Peyer's patch (tissue), 4 donors: ENCODE measurements at regions not wholly inside any gene's neighbourhood (a gene's known extent, or its start where the extent isn't known, plus 50 kb on each side); places are given as distances from the start of the nearest gene placed in this dataset.
"Not testable (repeated sequence)": the region's sequence is repeated elsewhere in the genome, so short reads cannot be mapped to it uniquely, and the experiment has no call there.

Experiments used
- DNase-seq, 3 donors: peaks; one replicate each; pipeline ENCODE4 v3.0.0-alpha.2; 2017 to 2019
- H3K27ac ChIP-seq, 4 donors: fragments of 200-600 bp; sonication (generic); one replicate each; pipeline ENCODE4 v1.5.1; 2016 to 2019
- H3K27me3 ChIP-seq, 2 donors: fragments of 200-600 bp; sonication (generic); one replicate each; pipeline ENCODE4 v1.5.1; 2019
- H3K36me3 ChIP-seq, 3 donors: fragments of 200-600 bp; sonication (generic); one replicate each; pipeline ENCODE4 v1.5.1; 2016 to 2019
- H3K4me1 ChIP-seq, 4 donors: fragments of 200-600 bp; sonication (generic); one replicate each; pipeline ENCODE4 v1.5.1; 2016 to 2019
- H3K4me3 ChIP-seq, 4 donors: fragments of 200-600 bp; sonication (generic); 1 replicate in 3 of 4; 2 replicates in 1 of 4; pipeline ENCODE4 v1.5.1; 2016 to 2019; ENCODE audit warnings: mild to moderate bottlenecking in 1 of 4
- H3K9me3 ChIP-seq, 4 donors: fragments of 200-600 bp; sonication (generic); one replicate each; pipeline ENCODE4 v1.5.1; 2016 to 2019; ENCODE audit warnings: mild to moderate bottlenecking in 1 of 4
- CTCF ChIP-seq, 6 experiments: fragments of 450-650 bp in 4 of 6; fragments of 200-600 bp in 2 of 6; sonication (generic) in 1 of 6; IDR thresholded peaks; one replicate each; pipeline ENCODE4 v1.5.1; 2017 to 2019; ENCODE audit warnings: antibody characterized with exemption in 6 of 6, mild to moderate bottlenecking in 3 of 6, moderate library complexity in 1 of 6
- POLR2A ChIP-seq, 2 donors: fragments of 450-650 bp; IDR thresholded peaks; one replicate each; pipeline ENCODE4 v1.5.1; 2017; ENCODE audit warnings: antibody characterized with exemption in 2 of 2, mild to moderate bottlenecking in 2 of 2, moderate library complexity in 2 of 2

DNA sequence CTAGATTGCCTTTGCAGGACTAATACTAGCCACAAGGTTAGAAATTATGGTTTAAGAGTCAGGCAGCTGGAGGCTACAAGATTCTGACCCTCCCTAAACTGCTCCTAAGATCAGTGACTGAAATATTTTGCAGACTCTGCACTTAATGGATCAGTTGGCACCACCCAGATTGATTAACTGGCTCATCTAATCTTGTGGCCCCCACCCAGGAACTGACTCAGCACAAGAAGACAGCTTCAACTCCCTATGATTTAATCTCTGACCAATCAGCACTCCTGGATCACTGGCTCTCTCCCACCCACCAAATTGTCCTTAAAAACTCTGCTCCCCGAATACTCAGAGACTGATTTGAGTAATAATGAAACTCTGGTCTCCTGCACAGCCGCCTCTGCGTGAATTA is 145.4 kb upstream of the LCORL start:
- H3K36me3 ChIP-seq = no peaks in the 10 kb centered on the region
- no peaks in the 10 kb centered on the region for H3K27me3 ChIP-seq
- H3K27ac ChIP-seq = no peak overlapping the region
- no peak for TF ChIP-seq CTCF (IDR thresholded peaks at IDR 0.05)
- TF ChIP-seq POLR2A (IDR thresholded peaks at IDR 0.05) = no peak
- H3K4me1 ChIP-seq = no peaks in the 10 kb centered on the region
- H3K9me3 ChIP-seq = no peaks in the 10 kb centered on the region
- H3K4me3 ChIP-seq = no peak overlapping the region
- no peak for DNase-seq

DNA sequence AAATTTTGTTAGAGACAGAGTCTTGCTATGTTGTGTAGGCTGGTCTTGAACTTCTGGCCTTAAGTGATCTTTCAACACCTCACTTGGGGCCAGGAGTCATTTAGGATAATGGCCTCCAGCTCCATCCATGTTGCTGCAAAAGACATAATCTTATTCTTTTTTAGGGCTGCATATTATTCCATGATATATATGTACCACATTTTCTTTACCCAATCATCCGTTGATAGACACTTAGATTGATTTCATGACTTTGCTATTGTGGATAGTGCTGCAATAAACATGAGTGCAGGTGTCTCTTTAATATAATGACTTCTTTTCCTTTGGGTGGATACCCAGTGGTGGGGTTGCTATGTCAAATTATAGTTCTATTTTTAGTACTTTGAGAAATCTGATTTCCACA is 140.9 kb upstream of the LCORL start:
- Histone ChIP-seq H3K9me3 (no peaks in the 10 kb centered on the region), H3K4me3 (no peak overlapping the region), H3K36me3 (no peaks in the 10 kb centered on the region), H3K4me1 (no peaks in the 10 kb centered on the region), H3K27ac (no peak overlapping the region), H3K27me3 (no peaks in the 10 kb centered on the region)
- no peak for DNase-seq
- TF ChIP-seq POLR2A (IDR thresholded peaks at IDR 0.05) (no peak), CTCF (IDR thresholded peaks at IDR 0.05) (no peak)

- not testable (repeated sequence) for H3K27me3 ChIP-seq, H3K4me3 ChIP-seq, H3K4me1 ChIP-seq, H3K9me3 ChIP-seq, DNase-seq, H3K27ac ChIP-seq, H3K36me3 ChIP-seq
These were observed 137.8 kb upstream of the LCORL start for GRCh38 chr4:18159117-18159912.

- no peak for DNase-seq
- no peak overlapping the region for H3K4me3 ChIP-seq
- no peaks in the 10 kb centered on the region for H3K36me3 ChIP-seq
- H3K4me1 ChIP-seq = no peaks in the 10 kb centered on the region
- no peaks in the 10 kb centered on the region for H3K27me3 ChIP-seq
- TF ChIP-seq POLR2A (IDR thresholded peaks at IDR 0.05) = no peak
- TF ChIP-seq CTCF (IDR thresholded peaks at IDR 0.05) = no peak
- H3K9me3 ChIP-seq = no peaks in the 10 kb centered on the region
- no peak overlapping the region for H3K27ac ChIP-seq
These were observed 133.8 kb upstream of the LCORL start for GRCh38 chr4:18155067-18156041.

DNA sequence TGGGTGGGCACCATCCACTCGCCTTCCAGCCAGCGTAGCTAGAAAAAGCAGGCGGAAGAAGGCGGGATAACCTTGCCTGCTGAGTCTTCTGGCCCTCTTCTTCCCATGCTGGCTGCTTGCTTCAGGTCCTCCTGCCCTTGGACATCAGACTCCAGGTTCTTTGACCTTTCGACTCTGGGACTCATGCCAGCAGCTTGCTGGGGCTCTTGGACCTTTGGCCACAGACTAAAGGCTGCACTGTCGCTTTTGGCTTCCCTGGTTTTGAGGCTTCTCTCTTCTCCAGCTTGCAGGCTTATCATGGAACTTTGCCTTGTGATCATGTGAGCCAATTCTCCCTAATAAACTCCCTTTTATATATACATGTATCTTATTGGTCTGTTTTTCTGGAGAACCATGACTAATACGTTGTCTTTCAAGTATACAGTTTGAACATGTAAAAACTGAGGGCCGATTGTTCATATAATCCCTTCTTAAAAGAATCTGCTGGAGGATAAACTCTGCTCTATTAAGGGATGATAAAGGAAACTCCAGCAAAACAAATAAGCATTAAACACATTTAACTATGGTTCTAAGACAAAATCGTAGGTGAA is 116.6 kb upstream of the LCORL start:
- peak in 2 of 3 donors; percentile 85 to 89 for DNase-seq

More for the DNA sequence above, 116.6 kb upstream of the LCORL start:
- TF ChIP-seq POLR2A (IDR thresholded peaks at IDR 0.05) (no peak), CTCF (IDR thresholded peaks at IDR 0.05) (no peak)
- Histone ChIP-seq H3K9me3 (no peaks in the 10 kb centered on the region), H3K27me3 (no peaks in the 10 kb centered on the region), H3K4me1 (no peaks in the 10 kb centered on the region), H3K27ac (peak overlapping the region in 2 of 4 donors; percentile 39 to 51), H3K4me3 (no peak overlapping the region), H3K36me3 (no peaks in the 10 kb centered on the region)
